ENCODE measurements at regions not wholly inside any gene's neighbourhood (a gene's known extent, or its start where the extent isn't known, plus 50 kb on each side); places are given as distances from the start of the nearest gene placed in this dataset.

- TF ChIP-seq ISL1 (CRISPR knock-in tag; IDR thresholded peaks at IDR 0.05) (no peak), ZFP3 (CRISPR knock-in tag; IDR thresholded peaks at IDR 0.05) (no peak), ZC3H10 (CRISPR knock-in tag; IDR thresholded peaks at IDR 0.05) (no peak), RARB (CRISPR knock-in tag; IDR thresholded peaks at IDR 0.05) (no peak), ZFP30 (CRISPR knock-in tag; IDR thresholded peaks at IDR 0.05) (no peak), ZNF70 (CRISPR knock-in tag; IDR thresholded peaks at IDR 0.05) (no peak), CSRNP3 (CRISPR knock-in tag; IDR thresholded peaks at IDR 0.05) (no peak), TCF4 (CRISPR knock-in tag; IDR thresholded peaks at IDR 0.05; ENCODE audit: borderline replicate concordance) (no peak), ESRRG (CRISPR knock-in tag; IDR thresholded peaks at IDR 0.05) (no peak)
Measured at GRCh38 chr3:89577637-89578530, 470.5 kb downstream of the EPHA3 start.

All from SK-N-SH treated with all-trans-retinoic acid at 6 μM for 48 hours (cell line).